Fibroblast of lung (primary cell): ENCODE measurements at regions not wholly inside any gene's neighbourhood (a gene's known extent, or its start where the extent isn't known, plus 50 kb on each side); places are given as distances from the start of the nearest gene placed in this dataset.

Experiments
- EZH2 ChIP-seq: IDR thresholded peaks from 2 replicates; pipeline ENCODE4 v1.5.1; 2012; ENCODE audit warnings: low read length, control low read depth, mild to moderate bottlenecking; ENCODE audit errors: missing control alignments
- TF ChIP-seq, protein P1 (sequence below), 2 donors: IDR thresholded peaks in 1 of 2; conservative IDR thresholded peaks in 1 of 2; 1 replicate in 1 of 2; 2 replicates in 1 of 2; pipeline ENCODE4 v1.5.1; 2011 to 2012; ENCODE audit warnings: low read length in 2 of 2, control low read depth in 1 of 2, inconsistent platforms in 1 of 2, low read depth in 1 of 2, mild to moderate bottlenecking in 1 of 2

DNA sequence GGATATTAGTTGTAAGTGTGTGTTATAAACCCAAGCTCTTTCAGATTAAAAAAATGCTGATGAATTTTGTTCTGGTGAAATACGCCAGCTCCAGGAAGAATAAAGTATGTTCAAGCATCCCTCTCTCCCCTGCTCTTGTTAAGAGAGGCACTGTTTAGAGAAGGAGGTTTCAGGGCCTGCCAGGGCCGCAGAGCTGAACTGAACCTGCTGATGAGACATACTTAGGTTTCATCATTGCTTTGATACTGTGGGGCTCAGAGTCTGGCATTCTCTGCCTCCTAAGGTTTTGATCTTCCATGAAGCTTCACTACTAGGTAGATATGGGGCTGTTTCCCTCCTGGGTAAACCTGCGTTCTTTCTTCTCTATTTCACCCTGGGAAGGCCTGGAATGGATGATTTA lies 175.3 kb upstream of the FAM20A start:
- TF ChIP-seq, protein P1, sequence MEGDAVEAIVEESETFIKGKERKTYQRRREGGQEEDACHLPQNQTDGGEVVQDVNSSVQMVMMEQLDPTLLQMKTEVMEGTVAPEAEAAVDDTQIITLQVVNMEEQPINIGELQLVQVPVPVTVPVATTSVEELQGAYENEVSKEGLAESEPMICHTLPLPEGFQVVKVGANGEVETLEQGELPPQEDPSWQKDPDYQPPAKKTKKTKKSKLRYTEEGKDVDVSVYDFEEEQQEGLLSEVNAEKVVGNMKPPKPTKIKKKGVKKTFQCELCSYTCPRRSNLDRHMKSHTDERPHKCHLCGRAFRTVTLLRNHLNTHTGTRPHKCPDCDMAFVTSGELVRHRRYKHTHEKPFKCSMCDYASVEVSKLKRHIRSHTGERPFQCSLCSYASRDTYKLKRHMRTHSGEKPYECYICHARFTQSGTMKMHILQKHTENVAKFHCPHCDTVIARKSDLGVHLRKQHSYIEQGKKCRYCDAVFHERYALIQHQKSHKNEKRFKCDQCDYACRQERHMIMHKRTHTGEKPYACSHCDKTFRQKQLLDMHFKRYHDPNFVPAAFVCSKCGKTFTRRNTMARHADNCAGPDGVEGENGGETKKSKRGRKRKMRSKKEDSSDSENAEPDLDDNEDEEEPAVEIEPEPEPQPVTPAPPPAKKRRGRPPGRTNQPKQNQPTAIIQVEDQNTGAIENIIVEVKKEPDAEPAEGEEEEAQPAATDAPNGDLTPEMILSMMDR (conservative IDR thresholded peaks at IDR 0.05 in 1 of 2, IDR thresholded peaks at IDR 0.05 in 1 of 2; ENCODE audit: low read depth in 1 of 2, low read length in 2 of 2) = no peak
- no peak for TF ChIP-seq EZH2
